ENCODE measurements at regions not wholly inside any gene's neighbourhood (a gene's known extent, or its start where the extent isn't known, plus 50 kb on each side); places are given as distances from the start of the nearest gene placed in this dataset.

DNA sequence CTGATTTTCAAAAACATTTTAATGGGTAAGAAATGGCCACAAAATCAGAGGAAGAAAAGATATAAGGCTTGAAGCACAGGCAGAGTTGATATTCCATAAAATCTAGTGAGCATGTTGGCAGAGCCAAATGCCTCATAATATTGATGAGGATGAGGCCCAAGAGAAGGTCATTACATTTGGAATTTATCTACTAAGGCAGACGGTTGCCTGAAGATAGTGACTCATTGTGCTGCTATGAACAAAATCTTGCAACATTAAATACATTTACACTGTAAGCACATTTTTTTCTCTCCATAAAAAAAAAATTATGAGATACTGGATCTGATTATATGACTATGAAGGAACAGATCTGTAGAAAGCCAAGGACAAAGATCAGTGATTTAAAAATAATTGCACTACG, 881.4 kb upstream of the CHORDC1 start:
- TF ChIP-seq CTCF (IDR thresholded peaks at IDR 0.05; ENCODE audit: low read depth, low read length, poor library complexity, severe bottlenecking) (no peak), EZH2phosphoT487 (IDR thresholded peaks at IDR 0.05; ENCODE audit: borderline replicate concordance, low read length) (no peak)

All from DOHH2 (cell line).